Liver (tissue), 3 donors: ENCODE measurements at regions not wholly inside any gene's neighbourhood (a gene's known extent, or its start where the extent isn't known, plus 50 kb on each side); places are given as distances from the start of the nearest gene placed in this dataset.

Experiments
- CTCF ChIP-seq: fragments of 150-350 bp; IDR thresholded peaks from 2 replicates; pipeline ENCODE4 v1.5.1; 2017; ENCODE audit warnings: improper control_type of control experiment, low read depth, low read length; ENCODE audit not compliant: missing input control
- EGR1 ChIP-seq, 2 donors: IDR thresholded peaks; 2 replicates each; pipeline ENCODE4 v1.6.1; 2016 to 2018; ENCODE audit warnings: antibody characterized with exemption in 2 of 2, low read depth in 2 of 2
- SP1 ChIP-seq: IDR thresholded peaks from 2 replicates; pipeline ENCODE4 v1.6.1; 2018; ENCODE audit warnings: antibody characterized with exemption, mild to moderate bottlenecking
- donor health status: healthy.
- donor health status: healthy.

GRCh38 chr9:20065796-20066700 lies 277.2 kb upstream of the SLC24A2 start:
- TF ChIP-seq CTCF (no peak), EGR1 (IDR thresholded peaks at IDR 0.05; ENCODE audit: low read depth in 2 of 2) (no peak), SP1 (no peak)
